Stimulated activated CD4-positive, alpha-beta T cell treated with anti-CD3 and anti-CD28 coated beads, Interleukin-2, amount 100 ng/mL, for 24 hours (primary cell): ENCODE measurements at regions not wholly inside any gene's neighbourhood (a gene's known extent, or its start where the extent isn't known, plus 50 kb on each side); places are given as distances from the start of the nearest gene placed in this dataset.

ENCODE experiments used
- DNase-seq, 2 donors: peaks; one replicate each; pipeline ENCODE4 v3.0.0-alpha.2; 2020

DNA sequence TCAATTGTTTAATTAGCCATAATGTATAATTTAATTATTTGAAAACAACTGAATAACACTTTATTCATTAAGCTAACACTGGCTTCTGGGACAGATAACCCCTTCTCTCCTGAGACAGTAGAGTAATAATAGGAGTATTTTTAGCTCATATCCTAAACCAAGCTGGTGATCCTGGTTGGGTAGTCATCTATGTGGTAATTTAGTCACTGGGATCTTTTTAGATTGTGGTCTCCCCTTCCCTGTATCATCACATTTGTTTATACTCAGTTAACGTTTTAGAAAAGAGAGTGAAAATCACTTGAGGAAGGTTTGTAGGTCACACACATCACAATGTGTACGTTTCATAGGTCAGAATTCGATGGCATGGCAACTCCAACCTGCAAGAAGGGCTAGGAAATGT lies 1356.6 kb upstream of the ADGRL2 start:
- no peak for DNase-seq

DNA sequence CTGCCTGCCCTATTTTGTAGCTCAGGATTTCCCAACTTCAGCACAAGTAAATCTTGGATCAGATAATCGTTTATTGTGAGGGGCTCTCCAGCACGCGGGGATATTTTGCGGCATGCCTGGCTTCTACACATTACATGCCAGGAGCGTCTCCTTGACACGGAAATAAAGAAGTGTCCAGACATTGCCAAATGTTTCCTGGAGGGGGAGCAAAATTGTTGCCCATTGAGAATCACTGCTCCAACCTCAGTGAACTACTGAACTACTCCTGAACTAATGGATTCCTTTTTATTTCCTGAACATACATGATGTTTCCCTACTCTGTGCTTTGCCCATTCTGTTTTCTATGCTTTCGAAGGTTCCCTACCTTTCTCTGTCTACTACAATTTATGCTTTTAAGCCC lies 1359.1 kb upstream of the ADGRL2 start:
- no peak for DNase-seq

DNA sequence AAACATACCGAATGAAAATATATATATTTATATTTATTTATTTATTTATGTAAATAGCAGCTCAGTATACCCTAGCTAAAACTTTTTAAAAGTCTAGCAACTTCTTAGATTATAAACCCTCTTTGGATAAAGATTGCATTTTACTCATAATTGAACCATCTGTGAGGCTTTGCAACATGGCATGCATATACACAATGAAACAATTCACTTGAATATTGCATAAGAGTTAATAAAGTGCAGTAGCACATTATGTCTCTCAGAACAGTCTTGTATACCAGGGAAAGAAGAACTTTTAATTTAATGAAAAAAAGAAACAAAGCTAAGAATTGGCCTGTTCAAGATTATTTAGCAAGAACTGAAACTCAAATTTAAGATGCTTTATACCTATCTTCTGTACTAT lies 1363.9 kb upstream of the ADGRL2 start:
- no peak for DNase-seq

GRCh38 chr1:80427881-80428280 lies 1372.9 kb upstream of the ADGRL2 start:
- no peak for DNase-seq

- DNase-seq = no peak
Observed at GRCh38 chr1:80424249-80424648, 1376.5 kb upstream of the ADGRL2 start.

- no peak for DNase-seq
Observed at GRCh38 chr1:80418134-80418533, 1382.6 kb upstream of the ADGRL2 start.

GRCh38 chr1:80417671-80418070 lies 1383.1 kb upstream of the ADGRL2 start:
- DNase-seq = no peak

GRCh38 chr1:80413969-80414368 lies 1386.8 kb upstream of the ADGRL2 start:
- no peak for DNase-seq

DNA sequence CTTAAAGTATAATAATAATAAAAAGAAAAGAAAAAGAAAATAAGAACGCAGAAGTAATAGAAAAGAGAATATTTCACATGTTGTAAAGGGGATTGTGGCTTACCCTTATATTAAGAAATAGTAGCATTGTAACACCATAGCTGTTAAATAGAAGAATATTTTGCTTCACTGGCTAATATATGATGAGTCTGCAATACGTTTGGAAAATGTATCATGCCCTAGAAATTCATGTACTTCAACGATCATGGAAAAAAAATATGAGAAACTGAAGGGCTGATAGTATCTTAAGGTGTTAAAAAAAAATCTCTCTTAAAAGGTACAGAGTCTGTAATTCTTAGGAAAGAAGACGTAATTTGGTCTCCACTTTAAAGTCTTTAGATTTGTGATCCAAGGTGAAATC lies 1390.5 kb upstream of the ADGRL2 start:
- no peak for DNase-seq

DNA sequence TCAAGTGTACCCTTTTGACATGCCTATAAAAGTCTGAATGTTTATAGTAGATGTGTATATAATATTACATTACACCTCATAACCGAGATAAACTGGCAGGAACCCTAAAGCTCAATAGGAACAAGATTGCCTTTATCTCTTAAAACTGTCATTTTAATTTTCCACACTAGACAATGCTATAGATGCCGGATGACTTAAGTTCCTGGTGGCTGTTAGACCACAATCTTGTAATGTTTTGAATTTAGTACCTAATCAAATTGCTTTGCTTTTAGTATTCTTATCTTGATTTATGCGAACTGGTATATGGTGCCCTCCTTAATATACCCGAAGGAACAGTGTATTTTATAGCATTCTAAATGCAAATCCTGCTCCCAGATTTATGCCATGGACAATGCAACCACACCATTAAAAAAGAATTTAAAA lies 1397.0 kb upstream of the ADGRL4 start:
- DNase-seq = no peak

DNA sequence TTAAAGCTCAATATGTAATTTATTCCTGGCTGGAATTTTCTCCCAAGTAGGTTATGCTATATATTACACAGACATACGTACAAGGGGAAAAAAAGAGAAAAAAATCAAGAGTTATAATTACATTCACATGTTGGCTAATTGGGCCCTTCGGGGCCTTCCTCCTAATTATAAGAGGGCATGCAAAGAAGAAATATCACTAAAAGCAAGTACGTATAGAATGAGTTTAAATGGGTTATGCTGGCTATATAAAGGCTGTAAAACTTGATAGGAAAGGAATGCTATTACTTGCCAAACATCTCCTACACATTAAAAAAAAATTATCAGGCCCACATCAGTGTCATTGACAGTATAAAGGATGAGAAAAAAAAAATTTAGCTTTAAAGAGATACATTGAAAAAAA lies 1396.1 kb upstream of the ADGRL4 start:
- no peak for DNase-seq

DNA sequence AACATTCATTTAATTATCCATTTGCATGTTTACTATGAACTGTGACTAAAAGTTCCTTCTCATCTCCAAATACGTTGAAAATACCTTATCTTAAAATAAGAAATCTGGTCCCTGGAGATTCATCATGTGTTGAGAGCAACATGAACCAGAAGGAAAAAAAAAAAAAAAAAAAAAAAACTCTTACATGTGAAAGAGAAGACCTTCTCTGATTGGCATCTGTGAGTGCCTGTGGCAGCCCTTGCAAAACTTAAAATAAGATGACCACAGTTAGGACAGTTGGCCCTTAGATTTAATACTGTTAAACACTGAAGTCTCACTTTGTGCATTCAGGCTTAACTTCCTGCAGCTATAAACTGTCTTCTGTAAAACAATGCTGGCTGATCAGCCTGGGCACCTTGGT lies 1395.2 kb upstream of the ADGRL4 start:
- DNase-seq = no peak

DNA sequence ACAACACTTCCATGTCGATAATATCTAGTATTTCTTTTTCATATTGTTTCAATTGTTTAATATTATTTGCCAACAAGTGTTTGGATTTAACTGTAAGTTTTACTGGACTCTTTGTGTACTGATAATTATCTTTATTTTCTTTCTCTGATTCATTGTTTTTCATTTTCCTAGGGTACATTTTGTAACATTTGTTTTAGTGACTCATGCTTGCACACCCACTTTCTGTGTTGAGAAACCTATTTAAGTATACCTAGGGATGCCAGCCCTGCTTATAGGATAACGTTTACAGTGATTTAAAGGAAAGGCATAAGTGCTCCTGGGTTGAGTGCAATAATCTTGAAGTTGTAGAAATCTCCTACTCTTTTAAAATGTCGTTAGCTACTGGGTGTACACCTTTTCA lies 1386.0 kb upstream of the ADGRL4 start:
- DNase-seq = no peak

DNA sequence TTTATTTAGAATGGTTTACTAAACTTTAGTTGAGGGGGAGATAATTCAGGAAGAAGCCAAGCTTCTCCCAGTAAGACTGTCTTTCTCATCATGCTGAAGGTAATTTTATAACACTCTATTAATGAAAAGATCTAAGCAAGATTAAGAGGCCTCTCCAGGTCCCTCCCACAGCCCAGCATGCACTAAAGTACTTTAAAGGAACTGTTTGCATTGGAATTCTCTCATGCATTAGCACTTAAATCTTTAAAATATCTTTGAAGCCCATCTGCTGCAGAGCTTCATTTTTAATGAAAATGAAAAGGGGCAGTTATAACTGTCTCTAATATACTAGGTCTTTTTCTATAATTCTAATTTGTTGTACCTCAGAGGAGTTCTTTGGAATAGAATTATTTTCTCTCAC lies 1379.1 kb upstream of the ADGRL4 start:
- DNase-seq = no peak

- no peak for DNase-seq
Observed at GRCh38 chr1:80384959-80385358, 1378.4 kb upstream of the ADGRL4 start.

- DNase-seq = no peak
Observed at GRCh38 chr1:80384083-80384830, 1377.7 kb upstream of the ADGRL4 start.

GRCh38 chr1:80375662-80376061 lies 1369.1 kb upstream of the ADGRL4 start:
- DNase-seq = no peak

GRCh38 chr1:80375109-80375508 lies 1368.6 kb upstream of the ADGRL4 start:
- DNase-seq = no peak

DNA sequence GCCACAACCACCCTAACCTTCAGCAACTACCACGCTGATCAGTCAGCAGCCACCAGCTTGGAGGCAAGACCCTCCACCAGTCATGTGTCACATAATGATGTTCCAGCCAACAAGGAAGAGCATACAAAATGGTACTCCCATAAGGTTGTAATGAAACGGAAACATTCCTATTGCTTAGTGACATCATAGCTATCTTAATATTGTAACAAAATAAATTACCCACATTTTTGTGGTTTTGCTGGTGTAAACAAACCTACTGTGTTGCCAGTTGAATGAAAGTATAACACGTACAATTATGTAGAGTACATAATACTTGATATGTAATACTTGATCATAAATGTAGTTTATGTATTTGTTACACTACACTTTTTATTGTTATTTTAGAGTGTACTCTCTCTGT lies 1363.2 kb upstream of the ADGRL4 start:
- DNase-seq = no peak

- DNase-seq = no peak
Observed at GRCh38 chr1:80367058-80367457, 1360.5 kb upstream of the ADGRL4 start.

- DNase-seq = no peak
Observed at GRCh38 chr1:80365359-80366021, 1359.0 kb upstream of the ADGRL4 start.

DNA sequence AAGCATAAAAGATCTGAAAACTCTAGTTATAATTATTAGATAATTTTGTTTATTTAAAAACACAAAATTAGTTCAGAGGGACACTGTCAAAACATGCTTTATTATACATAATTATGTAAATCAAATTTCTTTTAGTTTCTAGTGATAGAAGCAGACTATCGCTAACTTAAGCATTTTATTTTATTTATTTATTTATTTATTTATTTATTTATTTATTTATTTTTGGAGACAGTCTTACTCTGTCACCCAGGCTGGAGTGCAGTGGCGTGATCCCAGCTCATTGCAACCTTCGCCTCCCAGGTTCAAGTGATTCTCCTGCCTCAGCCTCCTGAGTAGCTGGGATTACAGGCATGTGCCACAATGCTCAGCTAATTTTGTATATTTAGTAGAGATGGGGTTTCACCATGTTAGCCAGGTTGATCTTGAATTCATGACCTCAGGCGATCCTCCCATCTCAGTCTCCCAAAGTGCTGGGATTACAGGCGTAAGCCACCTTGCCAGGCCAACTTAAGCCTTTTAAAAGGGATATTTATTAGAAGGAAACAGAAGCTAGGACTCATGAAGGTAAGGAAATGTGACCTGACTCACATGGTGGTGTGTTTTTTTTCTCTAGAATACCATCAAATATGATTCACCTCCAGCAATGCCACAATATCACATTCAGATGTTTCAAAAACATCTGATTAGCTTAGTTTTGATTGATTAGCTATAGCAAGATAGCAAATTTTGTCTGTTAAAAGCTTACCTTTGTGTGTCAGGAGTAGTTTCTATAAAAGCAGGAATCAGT lies 1357.4 kb upstream of the ADGRL4 start:
- DNase-seq = no peak

DNA sequence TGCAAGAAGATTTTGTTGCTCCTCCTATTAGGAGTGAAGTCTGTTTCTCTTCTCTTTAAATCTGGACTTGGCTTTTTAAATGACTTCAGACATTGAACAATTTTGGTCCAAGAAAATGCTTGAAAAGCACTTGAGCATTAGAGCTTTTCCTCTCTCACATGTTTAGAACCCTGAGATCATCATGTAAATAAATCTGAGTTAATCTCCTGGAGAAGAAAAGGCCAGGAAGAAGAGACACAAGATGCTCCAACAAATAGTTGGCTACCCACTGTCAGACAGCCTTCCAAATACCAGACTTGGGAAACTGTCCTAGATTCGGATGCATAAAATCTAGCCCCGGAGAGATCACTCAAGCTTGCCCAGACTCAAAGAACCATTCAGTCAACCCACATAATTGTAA lies 1353.1 kb upstream of the ADGRL4 start:
- no peak for DNase-seq

DNA sequence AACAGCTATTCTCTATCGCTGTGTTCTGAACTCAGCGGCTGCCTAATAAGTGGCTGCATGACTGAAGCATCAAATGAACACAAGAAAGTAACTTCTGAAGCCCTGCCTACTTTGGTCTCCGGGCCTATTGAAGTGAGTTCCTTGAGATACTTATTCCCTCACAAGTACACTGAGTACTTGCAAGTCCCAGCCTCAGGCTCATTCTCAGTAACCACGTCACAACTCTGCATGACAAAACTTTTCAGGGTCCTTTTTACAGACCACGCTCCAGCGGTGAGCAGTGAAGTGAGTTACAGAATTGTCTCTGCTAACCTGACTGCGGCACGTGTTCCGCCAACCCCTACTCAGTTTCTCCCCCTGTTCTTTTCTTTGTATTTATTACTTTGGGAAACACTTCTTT lies 1342.7 kb upstream of the ADGRL4 start:
- DNase-seq = no peak
